ENCODE measurements at regions not wholly inside any gene's neighbourhood (a gene's known extent, or its start where the extent isn't known, plus 50 kb on each side); places are given as distances from the start of the nearest gene placed in this dataset.
"Not testable (repeated sequence)": the region's sequence is repeated elsewhere in the genome, so short reads cannot be mapped to it uniquely, and the experiment has no call there.

DNA sequence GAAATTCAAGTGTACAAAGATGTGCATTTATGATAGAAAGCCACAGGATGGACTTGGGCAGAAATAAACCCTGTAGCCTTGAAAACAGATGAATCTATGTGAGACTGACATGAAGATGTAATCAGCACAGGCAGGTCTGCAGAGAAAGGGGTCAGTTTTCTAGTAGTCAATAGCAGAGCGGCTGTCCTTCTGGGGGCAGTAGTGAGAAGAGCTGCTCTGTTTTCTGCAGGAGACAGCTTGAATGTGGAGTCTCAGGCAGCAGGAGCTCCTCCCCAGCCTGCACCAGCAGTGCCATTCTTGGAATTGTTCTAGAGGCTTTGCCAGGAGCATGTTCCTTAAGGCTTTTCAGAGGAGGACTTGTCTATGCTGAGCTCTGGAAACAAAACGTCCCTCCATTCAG is 1524.4 kb downstream of the RPIA start:
- TF ChIP-seq, protein P1, sequence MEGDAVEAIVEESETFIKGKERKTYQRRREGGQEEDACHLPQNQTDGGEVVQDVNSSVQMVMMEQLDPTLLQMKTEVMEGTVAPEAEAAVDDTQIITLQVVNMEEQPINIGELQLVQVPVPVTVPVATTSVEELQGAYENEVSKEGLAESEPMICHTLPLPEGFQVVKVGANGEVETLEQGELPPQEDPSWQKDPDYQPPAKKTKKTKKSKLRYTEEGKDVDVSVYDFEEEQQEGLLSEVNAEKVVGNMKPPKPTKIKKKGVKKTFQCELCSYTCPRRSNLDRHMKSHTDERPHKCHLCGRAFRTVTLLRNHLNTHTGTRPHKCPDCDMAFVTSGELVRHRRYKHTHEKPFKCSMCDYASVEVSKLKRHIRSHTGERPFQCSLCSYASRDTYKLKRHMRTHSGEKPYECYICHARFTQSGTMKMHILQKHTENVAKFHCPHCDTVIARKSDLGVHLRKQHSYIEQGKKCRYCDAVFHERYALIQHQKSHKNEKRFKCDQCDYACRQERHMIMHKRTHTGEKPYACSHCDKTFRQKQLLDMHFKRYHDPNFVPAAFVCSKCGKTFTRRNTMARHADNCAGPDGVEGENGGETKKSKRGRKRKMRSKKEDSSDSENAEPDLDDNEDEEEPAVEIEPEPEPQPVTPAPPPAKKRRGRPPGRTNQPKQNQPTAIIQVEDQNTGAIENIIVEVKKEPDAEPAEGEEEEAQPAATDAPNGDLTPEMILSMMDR (IDR thresholded peaks at IDR 0.05) = peak; percentile 22
- not testable (repeated sequence) for TF ChIP-seq ZFX (IDR thresholded peaks at IDR 0.05; ENCODE audit: borderline replicate concordance)
